Tongue (tissue), 1 donor: ENCODE measurements at regions not wholly inside any gene's neighbourhood (a gene's known extent, or its start where the extent isn't known, plus 50 kb on each side); places are given as distances from the start of the nearest gene placed in this dataset.

Experiments used
- DNase-seq: peaks from one replicate; pipeline ENCODE4 v3.0.0-alpha.2; 2015

- DNase-seq, result no peak
These were observed 63.8 kb upstream of the ETS2 start for GRCh38 chr21:38741950-38742256.

- no peak for DNase-seq
These were observed 63.0 kb upstream of the ETS2 start for GRCh38 chr21:38742580-38743260.

- no peak for DNase-seq
These were observed 61.8 kb upstream of the ETS2 start for GRCh38 chr21:38743772-38744529.

GRCh38 chr21:38744861-38745260, 60.9 kb upstream of the ETS2 start:
- DNase-seq, result no peak

- no peak for DNase-seq
These were observed 57.9 kb upstream of the ETS2 start for GRCh38 chr21:38747810-38748209.

GRCh38 chr21:38751379-38752050, 54.2 kb upstream of the ETS2 start:
- DNase-seq, result no peak

GRCh38 chr21:38752051-38752505, 53.7 kb upstream of the ETS2 start:
- no peak for DNase-seq

- DNase-seq, result peak; percentile 40
These were observed 52.6 kb upstream of the ETS2 start for GRCh38 chr21:38753114-38753513.

GRCh38 chr21:38753557-38753971, 52.2 kb upstream of the ETS2 start:
- DNase-seq, result peak; percentile 64
